Epithelial cell of esophagus (primary cell): ENCODE measurements at regions not wholly inside any gene's neighbourhood (a gene's known extent, or its start where the extent isn't known, plus 50 kb on each side); places are given as distances from the start of the nearest gene placed in this dataset.
"Not testable (repeated sequence)": the region's sequence is repeated elsewhere in the genome, so short reads cannot be mapped to it uniquely, and the experiment has no call there.

Experiments used
- DNase-seq: peaks from one replicate; pipeline ENCODE4 v3.0.0; 2010; ENCODE audit warnings: low read depth
- H3K4me3 ChIP-seq: 2 replicates; pipeline ENCODE4 v1.5.1; 2011; ENCODE audit warnings: mild to moderate bottlenecking, low read length, control low read depth
- CTCF ChIP-seq: IDR thresholded peaks from 2 replicates; pipeline ENCODE4 v1.5.1; 2011; ENCODE audit warnings: low read depth, mild to moderate bottlenecking, low read length, control low read depth, inconsistent platforms; ENCODE audit not compliant: insufficient read depth; ENCODE audit errors: missing control alignments

- no peak for TF ChIP-seq CTCF
- DNase-seq, result no peak
- H3K4me3 ChIP-seq, result no peak overlapping the region
These were observed 427.1 kb upstream of the CHD1 start for GRCh38 chr5:99355881-99356280.

- H3K4me3 ChIP-seq, result no peak overlapping the region
- no peak for DNase-seq
- no peak for TF ChIP-seq CTCF
These were observed 421.0 kb upstream of the CHD1 start for GRCh38 chr5:99349787-99350186.

GRCh38 chr5:99348597-99348996 is 419.8 kb upstream of the CHD1 start:
- no peak for TF ChIP-seq CTCF
- DNase-seq, result no peak

GRCh38 chr5:99339758-99340157 is 411.0 kb upstream of the CHD1 start:
- DNase-seq, H3K4me3 ChIP-seq: not testable (repeated sequence)

More at GRCh38 chr5:99348597-99348996, 419.8 kb upstream of the CHD1 start:
- no peak overlapping the region for H3K4me3 ChIP-seq

GRCh38 chr5:99334936-99335335 is 406.1 kb upstream of the CHD1 start:
- no peak overlapping the region for H3K4me3 ChIP-seq
- no peak for DNase-seq
- TF ChIP-seq CTCF, result no peak

GRCh38 chr5:99331061-99331460 is 402.3 kb upstream of the CHD1 start:
- TF ChIP-seq CTCF, result no peak
- no peak for DNase-seq
- no peak overlapping the region for H3K4me3 ChIP-seq

- H3K4me3 ChIP-seq, result no peak overlapping the region
- DNase-seq, result peak; percentile 33
- TF ChIP-seq CTCF, result no peak
These were observed 391.6 kb upstream of the CHD1 start for GRCh38 chr5:99320436-99320835.

GRCh38 chr5:99317136-99317535 is 388.3 kb upstream of the CHD1 start:
- no peak overlapping the region for H3K4me3 ChIP-seq
- DNase-seq, result no peak
- no peak for TF ChIP-seq CTCF
